A549 (cell line): ENCODE measurements at regions not wholly inside any gene's neighbourhood (a gene's known extent, or its start where the extent isn't known, plus 50 kb on each side); places are given as distances from the start of the nearest gene placed in this dataset.
"Not testable (repeated sequence)": the region's sequence is repeated elsewhere in the genome, so short reads cannot be mapped to it uniquely, and the experiment has no call there.

Experiments
- ATAC-seq, 2 experiments: fragments of 200-7000 bp in 1 of 2; fragments of >200 bp in 1 of 2; cut with Nextera tagmentation in 1 of 2; cut with Tn5 transposase in 1 of 2; 3 replicates each; pipeline versions ENCODE4 v1.8.0 to v1.9.1; 2018 to 2020; ENCODE audit warnings: mild to moderate bottlenecking in 1 of 2, moderate library complexity in 1 of 2
- CTCF ChIA-PET: fragments of 300-600 bp; sonication (Branson Sonifier 250); formaldehyde crosslinking; extraction: SDS; loops from one replicate; lab custom pipeline; 2021; ENCODE audit warnings: antibody characterized with exemption, inconsistent platforms; lab: Yijun Ruan, JAX
- POLR2A ChIA-PET: fragments of 350-600 bp; formaldehyde crosslinking; extraction: SDS; loops from one replicate; lab custom pipeline; 2021; ENCODE audit warnings: antibody characterized with exemption, inconsistent platforms; lab: Yijun Ruan, JAX
- DNase-seq, 2 experiments: peaks; one replicate each; pipeline versions ENCODE4 v3.0.0 to v3.0.0-alpha.2; 2011 to 2016; ENCODE audit warnings: low read depth in 1 of 2, low spot score in 1 of 2
- FAIRE-seq: peaks from 2 replicates; lab custom pipeline; 2011; peaks lifted over from hg19 to GRCh38; lab: Jason Lieb, UNC
- H3K27ac ChIP-seq, 2 experiments: fragments of >200 bp; sonication (Bioruptor Twin); formaldehyde crosslinking; 3 replicates each; pipeline ENCODE4 v1.5.1; 2016 to 2017
- H3K4me1 ChIP-seq: fragments of >200 bp; sonication (Bioruptor Twin); formaldehyde crosslinking; 3 replicates; pipeline ENCODE4 v1.6.1; 2016
- H3K4me2 ChIP-seq: fragments of >200 bp; sonication (Bioruptor Twin); formaldehyde crosslinking; 3 replicates; pipeline ENCODE4 v1.6.1; 2016
- H3K4me3 ChIP-seq: fragments of >200 bp; sonication (Bioruptor Twin); formaldehyde crosslinking; 3 replicates; pipeline ENCODE4 v1.5.1; 2016
- H3K9me3 ChIP-seq: fragments of >200 bp; sonication (Bioruptor Twin); formaldehyde crosslinking; 3 replicates; pipeline ENCODE4 v1.6.1; 2016
- CBX2 ChIP-seq: fragments of 200-600 bp; sonication (generic); IDR thresholded peaks from 2 replicates; pipeline ENCODE4 v1.6.1; 2016; ENCODE audit warnings: low read depth, mild to moderate bottlenecking, borderline replicate concordance
- CBX8 ChIP-seq: fragments of 200-600 bp; sonication (generic); IDR thresholded peaks from 2 replicates; pipeline ENCODE4 v1.6.1; 2016
- CEBPB ChIP-seq, 2 experiments: fragments of >200 bp in 1 of 2; sonication (Bioruptor Twin) in 1 of 2; formaldehyde crosslinking in 1 of 2; IDR thresholded peaks; 2 replicates each; pipeline ENCODE4 v1.6.1; 2012 to 2016
- CTCF ChIP-seq: fragments of >200 bp; sonication (Bioruptor Twin); formaldehyde crosslinking; IDR thresholded peaks from 3 replicates; pipeline ENCODE4 v1.5.1; 2016
- EHF ChIP-seq: fragments of 250-450 bp; sonication (Bioruptor Pico); IDR thresholded peaks from 2 replicates; pipeline ENCODE4 v1.5.0; 2020; ENCODE audit warnings: mild to moderate bottlenecking
- EHMT2 ChIP-seq: fragments of 200-600 bp; sonication (generic); IDR thresholded peaks from 2 replicates; pipeline ENCODE4 v1.6.1; 2016; ENCODE audit warnings: antibody characterized with exemption, low read depth, mild to moderate bottlenecking, moderate library complexity
- ELK1 ChIP-seq: fragments of 150-350 bp; IDR thresholded peaks from 2 replicates; pipeline ENCODE4 v1.6.1; 2014; ENCODE audit warnings: low read depth, mild to moderate bottlenecking, low read length
- FOSB ChIP-seq: fragments of 250-450 bp; sonication (Bioruptor Pico); IDR thresholded peaks from 2 replicates; pipeline ENCODE4 v1.5.0; 2020; ENCODE audit warnings: mild to moderate bottlenecking, moderate library complexity
- HDAC2 ChIP-seq: fragments of 200-600 bp; sonication (generic); IDR thresholded peaks from 2 replicates; pipeline ENCODE4 v1.6.1; 2016
- HES2 ChIP-seq: fragments of >200 bp; sonication (Bioruptor Twin); formaldehyde crosslinking; IDR thresholded peaks from 2 replicates; pipeline ENCODE4 v1.6.1; 2016
- HMGXB4 ChIP-seq: fragments of 250-450 bp; sonication (Bioruptor Pico); IDR thresholded peaks from 2 replicates; pipeline ENCODE4 v1.5.0; 2021; ENCODE audit warnings: mild to moderate bottlenecking, moderate library complexity, borderline replicate concordance
- JUNB ChIP-seq: fragments of >200 bp; sonication (Bioruptor Twin); formaldehyde crosslinking; IDR thresholded peaks from 2 replicates; pipeline ENCODE4 v1.6.1; 2016
- KDM1A ChIP-seq: fragments of 200-600 bp; sonication (generic); IDR thresholded peaks from 2 replicates; pipeline ENCODE4 v1.6.1; 2016; ENCODE audit warnings: low read depth, mild to moderate bottlenecking
- KDM5A ChIP-seq: fragments of 200-600 bp; sonication (generic); IDR thresholded peaks from 2 replicates; pipeline ENCODE4 v1.6.1; 2016; ENCODE audit warnings: antibody characterized with exemption, mild to moderate bottlenecking
- MYC ChIP-seq: IDR thresholded peaks from 2 replicates; pipeline ENCODE4 v1.6.1; 2012; ENCODE audit warnings: mild to moderate bottlenecking, inconsistent platforms, low read length, improper control_type of control experiment, borderline replicate concordance
- POLR2A ChIP-seq: IDR thresholded peaks from 2 replicates; pipeline ENCODE4 v1.6.1; 2012; ENCODE audit warnings: mild to moderate bottlenecking, low read length
- RCOR1 ChIP-seq: fragments of 150-350 bp; IDR thresholded peaks from 2 replicates; pipeline ENCODE4 v1.6.1; 2014; ENCODE audit warnings: antibody characterized with exemption, low read length, low read depth
- SREBF2 ChIP-seq: fragments of 450-650 bp; IDR thresholded peaks from 2 replicates; pipeline ENCODE4 v1.6.1; 2014; ENCODE audit warnings: mild to moderate bottlenecking, moderate library complexity
- ZC3H11A ChIP-seq: fragments of 450-650 bp; IDR thresholded peaks from 2 replicates; pipeline ENCODE4 v1.6.1; 2014; ENCODE audit warnings: antibody characterized with exemption, mild to moderate bottlenecking
- ZFP36 ChIP-seq: fragments of 450-650 bp; IDR thresholded peaks from 2 replicates; pipeline ENCODE4 v1.6.1; 2014; ENCODE audit warnings: borderline replicate concordance; ENCODE audit not compliant: partially characterized antibody
- ZNF302 ChIP-seq: fragments of 250-450 bp; sonication (Bioruptor Pico); IDR thresholded peaks from 2 replicates; pipeline ENCODE4 v1.9.0; 2021; ENCODE audit warnings: inconsistent platforms, mild to moderate bottlenecking, moderate library complexity
- WGBS: methylation state at CpG from one replicate; pipeline ENCODE4 v1.1.6; 2017; ENCODE audit errors: missing lambda C conversion rate; 5-methylcytosine and 5-hydroxymethylcytosine counted together
- small RNA-seq, 6 experiments: library from RNA; depleted of rRNA; stranded (forward); fragments of <200 nt; gene quantifications; one replicate each; pipeline ENCODE3, GENCODE V24; 2012

GRCh38 chr7:69540287-69540686 is 58.0 kb upstream of the AUTS2 start:
- TF ChIP-seq HES2 (no peak), HDAC2 (no peak), RCOR1 (no peak), EHF (CRISPR knock-in tag) (no peak), CEBPB (IDR thresholded peaks at IDR 0.05) (no peak), MYC (no peak), POLR2A (no peak), CBX8 (no peak), FOSB (no peak), CBX2 (no peak), ZFP36 (no peak), CTCF (no peak)
- 9% methylated on average over 3 of the region's 3 CpGs for WGBS
- no peak for DNase-seq
- no peak for ATAC-seq
- CTCF ChIA-PET = no interaction called here
- Histone ChIP-seq H3K4me1 (no peaks in the 10 kb centered on the region), H3K4me2 (no peak overlapping the region), H3K4me3 (no peak overlapping the region), H3K9me3 (no peaks in the 10 kb centered on the region), H3K27ac (no peak overlapping the region)
- POLR2A ChIA-PET = no interaction called here
- no peak for FAIRE-seq

GRCh38 chr7:69541779-69542432 is 56.4 kb upstream of the AUTS2 start:
- CTCF ChIA-PET, H3K4me3 ChIP-seq, FAIRE-seq, POLR2A ChIA-PET, DNase-seq, H3K9me3 ChIP-seq, H3K27ac ChIP-seq, H3K4me1 ChIP-seq, ATAC-seq, H3K4me2 ChIP-seq: not testable (repeated sequence)
- WGBS = 72% methylated on average over 6 of the region's 6 CpGs

- DNase-seq (no peak), FAIRE-seq (no peak), ATAC-seq (no peak)
- ChIA-PET POLR2A (no interaction called here), CTCF (no interaction called here)
- no peak overlapping the region for H3K4me3 ChIP-seq
- TF ChIP-seq HMGXB4 (CRISPR knock-in tag) (no peak), EHMT2 (no peak), SREBF2 (no peak), KDM1A (no peak), ELK1 (no peak), HES2 (no peak), KDM5A (no peak), ZNF302 (no peak), HDAC2 (no peak), ZC3H11A (no peak), JUNB (no peak)
- H3K27ac ChIP-seq = no peak overlapping the region
- H3K9me3 ChIP-seq = no peaks in the 10 kb centered on the region
- peaks cover 5% of the 10 kb centered on the region; the same call in 2 of the 3 replicates for H3K4me1 ChIP-seq
- 9% methylated on average over 1 of the region's 1 CpG for WGBS
- no peak overlapping the region for H3K4me2 ChIP-seq
Observed at GRCh38 chr7:69545175-69545574, 53.1 kb upstream of the AUTS2 start.

Small RNAs in the stretch of these regions (small RNA-seq; reads per million reads assigned to genes)
- gene MTATP6P21 = 0 reads per million in 6 experiments
- 0 reads per million in 6 experiments for gene RF00019
- 0 reads per million in 6 experiments for gene RNA5SP231
- gene RNU6-229P = 0 reads per million in 6 experiments
- gene RNU6-832P = 0 to 0.26 (median 0) reads per million in 6 experiments
